WI38 (cell line): ENCODE measurements at regions not wholly inside any gene's neighbourhood (a gene's known extent, or its start where the extent isn't known, plus 50 kb on each side); places are given as distances from the start of the nearest gene placed in this dataset.
"Not testable (repeated sequence)": the region's sequence is repeated elsewhere in the genome, so short reads cannot be mapped to it uniquely, and the experiment has no call there.

ENCODE experiments used
- H3K4me3 ChIP-seq: 2 replicates; pipeline ENCODE4 v1.5.1; 2011; ENCODE audit warnings: low read depth, mild to moderate bottlenecking, control low read depth, low read length
- TF ChIP-seq, protein P1 (sequence below): IDR thresholded peaks from 2 replicates; pipeline ENCODE4 v1.5.1; 2012; ENCODE audit warnings: low read depth, mild to moderate bottlenecking, control low read depth, low read length

DNA sequence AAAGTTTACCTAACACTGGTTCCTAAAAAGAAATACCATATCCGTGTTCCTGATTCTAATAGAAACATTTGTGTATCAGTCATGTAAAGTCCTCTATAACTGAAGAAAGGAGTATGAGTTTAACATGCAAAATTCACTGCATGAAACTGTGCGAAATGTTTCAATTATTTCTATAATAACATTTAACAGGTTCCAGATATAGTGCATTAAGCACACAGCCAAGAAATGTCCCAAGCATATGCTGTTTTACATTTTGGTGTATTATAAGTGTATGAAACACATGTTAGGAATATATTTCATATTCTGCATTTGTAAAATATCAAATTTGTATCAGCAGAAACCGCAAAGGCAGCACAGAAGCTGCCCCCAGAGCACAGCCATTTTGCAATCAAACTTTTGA is 764.9 kb downstream of the KCNJ2 start:
- TF ChIP-seq, protein P1, sequence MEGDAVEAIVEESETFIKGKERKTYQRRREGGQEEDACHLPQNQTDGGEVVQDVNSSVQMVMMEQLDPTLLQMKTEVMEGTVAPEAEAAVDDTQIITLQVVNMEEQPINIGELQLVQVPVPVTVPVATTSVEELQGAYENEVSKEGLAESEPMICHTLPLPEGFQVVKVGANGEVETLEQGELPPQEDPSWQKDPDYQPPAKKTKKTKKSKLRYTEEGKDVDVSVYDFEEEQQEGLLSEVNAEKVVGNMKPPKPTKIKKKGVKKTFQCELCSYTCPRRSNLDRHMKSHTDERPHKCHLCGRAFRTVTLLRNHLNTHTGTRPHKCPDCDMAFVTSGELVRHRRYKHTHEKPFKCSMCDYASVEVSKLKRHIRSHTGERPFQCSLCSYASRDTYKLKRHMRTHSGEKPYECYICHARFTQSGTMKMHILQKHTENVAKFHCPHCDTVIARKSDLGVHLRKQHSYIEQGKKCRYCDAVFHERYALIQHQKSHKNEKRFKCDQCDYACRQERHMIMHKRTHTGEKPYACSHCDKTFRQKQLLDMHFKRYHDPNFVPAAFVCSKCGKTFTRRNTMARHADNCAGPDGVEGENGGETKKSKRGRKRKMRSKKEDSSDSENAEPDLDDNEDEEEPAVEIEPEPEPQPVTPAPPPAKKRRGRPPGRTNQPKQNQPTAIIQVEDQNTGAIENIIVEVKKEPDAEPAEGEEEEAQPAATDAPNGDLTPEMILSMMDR, result no peak
- no peak overlapping the region for H3K4me3 ChIP-seq

DNA sequence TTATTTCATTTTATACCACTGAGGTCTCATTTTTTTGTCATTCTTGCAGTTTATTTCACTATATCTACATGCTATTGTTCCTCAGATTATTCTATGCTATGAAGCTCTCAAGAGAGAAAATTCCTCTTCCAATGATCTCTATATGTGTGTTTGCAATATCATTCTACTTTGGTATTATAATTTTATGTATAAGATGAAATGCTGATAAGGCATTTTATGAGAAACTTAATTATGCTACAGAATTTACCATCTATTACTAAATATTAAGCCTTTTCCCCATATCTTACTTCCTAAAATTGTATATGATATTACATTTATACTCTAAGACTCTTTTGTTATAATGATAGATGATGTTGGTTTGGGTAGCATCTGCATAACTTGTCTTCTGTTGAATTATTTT is 765.5 kb downstream of the KCNJ2 start:
- TF ChIP-seq, protein P1, result no peak
- no peak overlapping the region for H3K4me3 ChIP-seq

DNA sequence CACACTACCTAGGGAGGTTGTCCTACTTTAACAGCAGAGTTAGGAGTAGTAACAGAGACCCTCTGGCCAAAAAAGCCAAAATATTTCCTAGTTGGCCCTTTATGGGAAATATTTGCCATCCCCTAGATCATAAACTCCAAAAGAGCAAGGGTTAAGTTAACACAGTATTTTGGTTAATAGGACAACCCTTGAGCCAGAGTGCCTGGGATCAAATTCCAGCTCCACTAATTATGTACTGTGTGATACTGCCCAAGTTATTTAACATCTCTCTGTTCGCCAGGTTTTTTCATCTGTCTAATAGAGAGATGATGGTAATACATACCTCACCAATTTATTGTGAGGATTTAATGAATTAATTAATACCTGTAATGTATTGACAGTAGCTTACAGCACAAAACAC is 767.4 kb downstream of the KCNJ2 start:
- H3K4me3 ChIP-seq, result no peak overlapping the region
- TF ChIP-seq, protein P1, result no peak

DNA sequence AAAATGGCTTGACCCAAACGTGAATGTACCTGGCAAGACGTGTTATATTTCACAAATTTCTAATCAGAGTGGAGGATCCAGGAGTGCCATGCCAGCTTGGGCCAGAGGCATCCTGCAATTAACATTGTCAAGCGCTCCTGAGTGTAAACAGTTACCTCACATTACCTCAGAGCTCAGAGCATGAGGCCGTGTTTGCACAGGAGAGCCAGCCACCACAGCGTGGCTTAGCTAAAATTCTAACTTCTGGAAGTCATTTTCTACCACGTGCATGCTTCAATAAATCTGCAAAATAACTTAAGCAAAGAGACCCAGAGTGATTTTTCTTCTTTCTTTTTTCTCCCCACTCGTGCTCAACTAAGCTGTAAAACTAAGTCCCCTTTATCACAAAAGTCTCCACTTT is 769.0 kb downstream of the KCNJ2 start:
- TF ChIP-seq, protein P1, result no peak
- H3K4me3 ChIP-seq, result no peak overlapping the region

DNA sequence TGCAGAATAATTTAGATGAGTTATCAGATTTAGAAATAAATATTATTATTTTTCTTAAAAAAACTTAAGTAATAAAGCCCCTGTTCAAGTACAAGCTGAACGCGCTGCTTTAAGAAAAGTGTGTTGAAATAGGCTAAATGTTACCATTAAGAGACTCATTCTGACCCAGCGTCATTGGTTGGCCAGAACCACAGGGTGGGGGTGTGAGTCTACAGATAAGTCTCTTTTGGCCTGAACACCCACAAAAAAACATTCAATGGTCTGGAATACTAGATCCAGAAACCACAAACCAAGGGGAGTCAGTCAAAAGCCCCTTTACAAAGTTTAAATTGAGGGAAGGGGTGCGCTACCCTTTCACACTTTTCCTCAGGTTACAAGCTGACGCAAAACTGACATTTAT is 776.1 kb downstream of the KCNJ2 start:
- TF ChIP-seq, protein P1, result no peak
- H3K4me3 ChIP-seq, result no peak overlapping the region

DNA sequence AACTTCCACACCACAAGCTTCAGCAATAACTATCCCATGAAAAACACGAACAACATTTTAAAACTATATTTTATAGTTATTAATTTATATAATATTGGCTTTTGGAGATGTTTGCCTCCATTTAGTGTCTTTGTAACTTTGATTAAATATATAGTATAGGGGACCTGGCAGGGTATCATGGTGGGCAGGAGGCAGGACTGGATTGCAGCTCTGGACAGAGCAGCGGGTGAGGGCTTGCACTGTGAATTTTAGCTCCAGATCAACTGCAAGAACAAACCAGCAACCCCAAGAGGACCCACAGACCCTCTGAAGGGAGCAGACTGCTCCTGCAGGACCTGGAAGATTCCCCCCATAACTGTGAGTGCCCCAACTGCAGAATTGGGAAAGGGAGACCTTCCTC is 777.9 kb downstream of the KCNJ2 start:
- H3K4me3 ChIP-seq, result no peak overlapping the region
- TF ChIP-seq, protein P1, result no peak

DNA sequence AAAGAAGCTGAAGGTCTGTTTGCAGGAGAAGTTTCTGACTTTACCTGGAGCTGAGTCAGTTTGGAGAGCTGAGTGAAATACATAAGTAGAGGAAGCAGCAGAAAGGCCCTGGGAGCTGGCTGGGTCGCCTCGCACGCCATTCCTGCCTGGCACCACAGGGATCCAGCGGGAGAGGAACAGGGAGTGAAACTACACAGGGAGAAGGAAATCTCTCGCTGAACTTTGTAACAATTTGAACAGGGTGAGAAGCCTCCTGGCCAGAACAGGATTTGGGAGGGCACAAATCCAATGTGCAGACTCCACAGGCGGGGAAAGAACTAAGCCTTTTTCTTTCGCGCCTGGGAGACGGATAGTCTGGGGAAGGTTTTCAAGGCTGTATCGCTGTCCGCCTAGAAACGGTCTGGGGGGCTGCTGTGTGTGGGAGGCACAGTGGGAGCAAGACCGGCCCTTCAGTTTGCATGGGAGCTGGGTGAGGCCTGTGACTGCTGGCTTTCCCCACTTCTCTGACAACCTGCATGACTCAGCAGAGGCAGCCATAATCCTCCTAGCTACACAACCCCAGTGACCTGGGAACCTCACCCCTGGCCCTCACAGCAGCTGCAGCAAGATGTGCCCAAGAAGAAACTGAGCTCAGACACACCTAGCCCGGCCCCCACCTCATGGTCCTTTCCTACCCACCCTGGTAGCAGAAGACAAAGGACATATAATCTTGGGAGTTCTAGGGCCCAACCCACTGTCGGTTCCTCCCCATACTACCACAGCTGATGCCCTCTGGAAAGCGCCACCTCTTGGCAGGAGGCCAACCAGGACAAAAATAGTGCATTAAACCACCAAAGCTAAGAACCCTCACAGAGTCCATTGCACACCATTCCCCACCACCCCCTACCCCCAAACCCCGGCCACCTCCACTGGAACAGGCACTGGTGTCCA is 778.6 kb downstream of the KCNJ2 start:
- H3K4me3 ChIP-seq, result no peak overlapping the region
- TF ChIP-seq, protein P1, result no peak

DNA sequence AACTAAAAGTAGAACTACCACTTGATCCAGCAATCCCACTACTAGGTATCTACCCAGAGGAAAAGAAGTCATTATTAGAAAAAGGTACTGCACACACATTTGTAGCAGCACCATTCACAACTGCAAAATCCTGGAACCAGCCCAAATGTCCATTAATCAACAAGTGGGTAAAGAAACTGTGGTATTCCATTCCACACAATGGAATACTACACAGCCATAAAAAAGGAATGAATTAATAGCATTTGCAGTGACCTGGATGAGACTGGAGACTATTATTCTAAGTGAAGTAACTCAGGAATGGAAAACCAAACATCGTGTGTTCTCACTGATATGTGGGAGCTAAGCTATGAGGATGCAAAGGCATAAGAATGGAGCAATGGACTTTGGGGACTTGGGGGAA is 783.8 kb downstream of the KCNJ2 start:
- not testable (repeated sequence) for H3K4me3 ChIP-seq
